NB4 (cell line): ENCODE measurements at regions not wholly inside any gene's neighbourhood (a gene's known extent, or its start where the extent isn't known, plus 50 kb on each side); places are given as distances from the start of the nearest gene placed in this dataset.

Source experiments
- DNase-seq: peaks from one replicate; pipeline ENCODE4 v3.0.0; 2010; ENCODE audit warnings: low read depth
- H3K4me3 ChIP-seq: one replicate; pipeline ENCODE4 v1.5.1; 2011; ENCODE audit warnings: mild to moderate bottlenecking, low read depth, low read length, moderate library complexity
- MYC ChIP-seq: IDR thresholded peaks from 2 replicates; pipeline ENCODE4 v1.6.1; 2011; ENCODE audit warnings: low read depth, low read length
- POLR2A ChIP-seq: IDR thresholded peaks from 2 replicates; pipeline ENCODE4 v1.6.1; 2011; ENCODE audit warnings: mild to moderate bottlenecking; ENCODE audit not compliant: insufficient read length; ENCODE audit errors: extremely low read depth
- TF ChIP-seq, protein P1 (sequence below): IDR thresholded peaks from 2 replicates; pipeline ENCODE4 v1.6.1; 2011; ENCODE audit warnings: low read depth, low read length
- TF ChIP-seq, protein P2 (sequence below): IDR thresholded peaks from one replicate; pipeline ENCODE4 v1.5.1; 2012; ENCODE audit warnings: low read depth, low read length

- TF ChIP-seq MYC (no peak), POLR2A (no peak)
- TF ChIP-seq, protein P1, sequence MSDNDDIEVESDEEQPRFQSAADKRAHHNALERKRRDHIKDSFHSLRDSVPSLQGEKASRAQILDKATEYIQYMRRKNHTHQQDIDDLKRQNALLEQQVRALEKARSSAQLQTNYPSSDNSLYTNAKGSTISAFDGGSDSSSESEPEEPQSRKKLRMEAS: no peak
- TF ChIP-seq, protein P2, sequence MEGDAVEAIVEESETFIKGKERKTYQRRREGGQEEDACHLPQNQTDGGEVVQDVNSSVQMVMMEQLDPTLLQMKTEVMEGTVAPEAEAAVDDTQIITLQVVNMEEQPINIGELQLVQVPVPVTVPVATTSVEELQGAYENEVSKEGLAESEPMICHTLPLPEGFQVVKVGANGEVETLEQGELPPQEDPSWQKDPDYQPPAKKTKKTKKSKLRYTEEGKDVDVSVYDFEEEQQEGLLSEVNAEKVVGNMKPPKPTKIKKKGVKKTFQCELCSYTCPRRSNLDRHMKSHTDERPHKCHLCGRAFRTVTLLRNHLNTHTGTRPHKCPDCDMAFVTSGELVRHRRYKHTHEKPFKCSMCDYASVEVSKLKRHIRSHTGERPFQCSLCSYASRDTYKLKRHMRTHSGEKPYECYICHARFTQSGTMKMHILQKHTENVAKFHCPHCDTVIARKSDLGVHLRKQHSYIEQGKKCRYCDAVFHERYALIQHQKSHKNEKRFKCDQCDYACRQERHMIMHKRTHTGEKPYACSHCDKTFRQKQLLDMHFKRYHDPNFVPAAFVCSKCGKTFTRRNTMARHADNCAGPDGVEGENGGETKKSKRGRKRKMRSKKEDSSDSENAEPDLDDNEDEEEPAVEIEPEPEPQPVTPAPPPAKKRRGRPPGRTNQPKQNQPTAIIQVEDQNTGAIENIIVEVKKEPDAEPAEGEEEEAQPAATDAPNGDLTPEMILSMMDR: no peak
- DNase-seq: no peak
- no peak overlapping the region for H3K4me3 ChIP-seq
Measured at GRCh38 chr18:56097621-56098020, 509.6 kb upstream of the TCF4 start.

DNA sequence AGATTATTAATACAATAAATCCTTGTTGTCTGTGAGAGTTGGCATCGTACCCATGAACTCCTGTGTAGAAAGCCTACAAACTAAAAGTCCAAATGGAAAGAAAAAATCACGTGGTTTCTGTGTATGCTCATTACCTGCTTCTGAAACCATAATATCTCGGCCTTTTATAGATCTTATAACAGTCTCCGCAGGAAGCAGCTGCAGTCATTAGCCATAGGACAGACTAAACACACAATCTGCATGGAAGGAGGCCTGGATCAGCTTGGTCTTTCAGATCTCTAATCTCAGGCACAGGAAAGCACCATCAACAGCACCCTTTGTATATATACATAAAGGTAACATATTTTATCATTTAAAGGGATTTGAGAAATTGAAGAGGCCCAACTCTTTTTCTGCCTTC is 508.9 kb upstream of the TCF4 start:
- TF ChIP-seq, protein P2: no peak
- TF ChIP-seq, protein P1: no peak
- TF ChIP-seq MYC (no peak), POLR2A (no peak)
- DNase-seq: no peak
- no peak overlapping the region for H3K4me3 ChIP-seq

- H3K4me3 ChIP-seq: no peak overlapping the region
- TF ChIP-seq, protein P1: no peak
- no peak for TF ChIP-seq MYC
- TF ChIP-seq, protein P2: no peak
- DNase-seq: no peak
Measured at GRCh38 chr18:56089612-56090258, 501.7 kb upstream of the TCF4 start.

GRCh38 chr18:56086786-56087185 is 498.8 kb upstream of the TCF4 start:
- no peak for DNase-seq
- TF ChIP-seq POLR2A (no peak), MYC (no peak)
- TF ChIP-seq, protein P2: no peak
- TF ChIP-seq, protein P1: no peak

GRCh38 chr18:56086176-56086575 is 498.2 kb upstream of the TCF4 start:
- DNase-seq: no peak
- H3K4me3 ChIP-seq: no peak overlapping the region
- TF ChIP-seq POLR2A (no peak), MYC (no peak)
- TF ChIP-seq, protein P1: no peak
- TF ChIP-seq, protein P2: no peak

More at GRCh38 chr18:56086786-56087185, 498.8 kb upstream of the TCF4 start:
- H3K4me3 ChIP-seq: no peak overlapping the region

- H3K4me3 ChIP-seq: no peak overlapping the region
- TF ChIP-seq, protein P2: no peak
- TF ChIP-seq, protein P1: no peak
- TF ChIP-seq MYC: no peak
- TF ChIP-seq POLR2A: no peak
- no peak for DNase-seq
Measured at GRCh38 chr18:56085551-56085950, 497.6 kb upstream of the TCF4 start.
